HepG2 (cell line): ENCODE measurements at regions not wholly inside any gene's neighbourhood (a gene's known extent, or its start where the extent isn't known, plus 50 kb on each side); places are given as distances from the start of the nearest gene placed in this dataset.
A peak's percentile ranks its signal among the peaks of the same experiment; 100 is the strongest.

Source experiments
- ADNP ChIP-seq: sonication (generic); formaldehyde crosslinking; IDR thresholded peaks from 2 replicates; pipeline ENCODE4 v1.4.0; 2020; ENCODE audit warnings: missing genetic modification reagents
- BRD4 ChIP-seq: sonication (generic); formaldehyde crosslinking; IDR thresholded peaks from 2 replicates; pipeline ENCODE4 v1.4.0; 2020; ENCODE audit warnings: missing genetic modification reagents
- ISX ChIP-seq: sonication (generic); formaldehyde crosslinking; conservative IDR thresholded peaks from 2 replicates; pipeline ENCODE4 v1.5.0; 2020; ENCODE audit warnings: missing genetic modification reagents
- MYC ChIP-seq: sonication (generic); formaldehyde crosslinking; IDR thresholded peaks from 2 replicates; pipeline ENCODE4 v1.9.0; 2021; ENCODE audit warnings: missing genetic modification reagents, borderline replicate concordance
- NFYC ChIP-seq: IDR thresholded peaks from 2 replicates; pipeline ENCODE4 v1.6.1; 2016; ENCODE audit warnings: missing genetic modification reagents, missing compliant biosample characterization
- NR1H2 ChIP-seq: sonication (generic); formaldehyde crosslinking; IDR thresholded peaks from 2 replicates; pipeline ENCODE4 v1.8.1; 2022; ENCODE audit warnings: low read depth, missing genetic modification reagents, borderline replicate concordance
- PHF21A ChIP-seq: sonication (generic); formaldehyde crosslinking; IDR thresholded peaks from 2 replicates; pipeline ENCODE4 v1.5.0; 2020; ENCODE audit warnings: mild to moderate bottlenecking, missing genetic modification reagents
- ZFYVE20 ChIP-seq: sonication (generic); formaldehyde crosslinking; IDR thresholded peaks from 2 replicates; pipeline ENCODE4 v1.8.0; 2023; ENCODE audit warnings: low read depth, mild to moderate bottlenecking, moderate library complexity, missing genetic modification reagents, borderline replicate concordance
- ZNF503 ChIP-seq: sonication (generic); formaldehyde crosslinking; IDR thresholded peaks from 2 replicates; pipeline ENCODE4 v1.4.0; 2020; ENCODE audit warnings: missing genetic modification reagents
- ZNF556 ChIP-seq: sonication (generic); formaldehyde crosslinking; IDR thresholded peaks from 2 replicates; pipeline ENCODE4 v1.4.0; 2020; ENCODE audit warnings: mild to moderate bottlenecking, missing genetic modification reagents, borderline replicate concordance
- ZNF644 ChIP-seq: IDR thresholded peaks from 2 replicates; pipeline ENCODE4 v1.6.1; 2016; ENCODE audit warnings: low read depth
- ZNF678 ChIP-seq: sonication (generic); formaldehyde crosslinking; IDR thresholded peaks from 2 replicates; pipeline ENCODE4 v1.4.0; 2020; ENCODE audit warnings: mild to moderate bottlenecking, missing genetic modification reagents
- ZNF687 ChIP-seq: sonication (generic); formaldehyde crosslinking; IDR thresholded peaks from 2 replicates; pipeline ENCODE4 v1.5.1; 2020; ENCODE audit warnings: mild to moderate bottlenecking, missing genetic modification reagents, moderate library complexity
- TF ChIP-seq, protein P1 (sequence below): sonication (generic); formaldehyde crosslinking; IDR thresholded peaks from 2 replicates; pipeline ENCODE4 v1.4.0; 2020; ENCODE audit warnings: mild to moderate bottlenecking, missing genetic modification reagents, borderline replicate concordance
- TF ChIP-seq, protein P2 (sequence below): sonication (generic); formaldehyde crosslinking; IDR thresholded peaks from 2 replicates; pipeline ENCODE4 v1.4.0; 2020; ENCODE audit warnings: mild to moderate bottlenecking, missing genetic modification reagents, borderline replicate concordance

GRCh38 chr2:42927334-42928160 is 135.2 kb upstream of the HAAO start (continued):
- TF ChIP-seq ZNF556 (CRISPR knock-in tag) (0 out of 2 replicates have a peak, but pooled peaks have one; percentile 61), ZNF678 (CRISPR knock-in tag) (0 out of 2 replicates have a peak, but pooled peaks have one; percentile 39), ADNP (peak; percentile 40; the same call in 1 of the 2 replicates), NR1H2 (CRISPR knock-in tag) (0 out of 2 replicates have a peak, but pooled peaks have one; percentile 15), PHF21A (CRISPR knock-in tag) (peak; percentile 46; the same call in 1 of the 2 replicates), ZFYVE20 (0 out of 2 replicates have a peak, but pooled peaks have one; percentile 44), ISX (CRISPR knock-in tag) (no peak), NFYC (CRISPR knock-in tag) (no peak), ZNF644 (0 out of 2 replicates have a peak, but pooled peaks have one; percentile 17), BRD4 (CRISPR knock-in tag) (peak; percentile 90), ZNF503 (CRISPR knock-in tag) (no peak), ZNF687 (CRISPR knock-in tag) (peak; percentile 56), MYC (0 out of 2 replicates have a peak, but pooled peaks have one; percentile 41)
- TF ChIP-seq, protein P1, sequence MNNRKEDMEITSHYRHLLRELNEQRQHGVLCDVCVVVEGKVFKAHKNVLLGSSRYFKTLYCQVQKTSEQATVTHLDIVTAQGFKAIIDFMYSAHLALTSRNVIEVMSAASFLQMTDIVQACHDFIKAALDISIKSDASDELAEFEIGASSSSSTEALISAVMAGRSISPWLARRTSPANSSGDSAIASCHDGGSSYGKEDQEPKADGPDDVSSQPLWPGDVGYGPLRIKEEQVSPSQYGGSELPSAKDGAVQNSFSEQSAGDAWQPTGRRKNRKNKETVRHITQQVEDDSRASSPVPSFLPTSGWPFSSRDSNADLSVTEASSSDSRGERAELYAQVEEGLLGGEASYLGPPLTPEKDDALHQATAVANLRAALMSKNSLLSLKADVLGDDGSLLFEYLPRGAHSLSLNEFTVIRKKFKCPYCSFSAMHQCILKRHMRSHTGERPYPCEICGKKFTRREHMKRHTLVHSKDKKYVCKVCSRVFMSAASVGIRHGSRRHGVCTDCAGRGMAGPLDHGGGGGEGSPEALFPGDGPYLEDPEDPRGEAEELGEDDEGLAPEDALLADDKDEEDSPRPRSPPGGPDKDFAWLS (CRISPR knock-in tag) = peak; percentile 46; the same call in 1 of the 2 replicates
- TF ChIP-seq, protein P2, sequence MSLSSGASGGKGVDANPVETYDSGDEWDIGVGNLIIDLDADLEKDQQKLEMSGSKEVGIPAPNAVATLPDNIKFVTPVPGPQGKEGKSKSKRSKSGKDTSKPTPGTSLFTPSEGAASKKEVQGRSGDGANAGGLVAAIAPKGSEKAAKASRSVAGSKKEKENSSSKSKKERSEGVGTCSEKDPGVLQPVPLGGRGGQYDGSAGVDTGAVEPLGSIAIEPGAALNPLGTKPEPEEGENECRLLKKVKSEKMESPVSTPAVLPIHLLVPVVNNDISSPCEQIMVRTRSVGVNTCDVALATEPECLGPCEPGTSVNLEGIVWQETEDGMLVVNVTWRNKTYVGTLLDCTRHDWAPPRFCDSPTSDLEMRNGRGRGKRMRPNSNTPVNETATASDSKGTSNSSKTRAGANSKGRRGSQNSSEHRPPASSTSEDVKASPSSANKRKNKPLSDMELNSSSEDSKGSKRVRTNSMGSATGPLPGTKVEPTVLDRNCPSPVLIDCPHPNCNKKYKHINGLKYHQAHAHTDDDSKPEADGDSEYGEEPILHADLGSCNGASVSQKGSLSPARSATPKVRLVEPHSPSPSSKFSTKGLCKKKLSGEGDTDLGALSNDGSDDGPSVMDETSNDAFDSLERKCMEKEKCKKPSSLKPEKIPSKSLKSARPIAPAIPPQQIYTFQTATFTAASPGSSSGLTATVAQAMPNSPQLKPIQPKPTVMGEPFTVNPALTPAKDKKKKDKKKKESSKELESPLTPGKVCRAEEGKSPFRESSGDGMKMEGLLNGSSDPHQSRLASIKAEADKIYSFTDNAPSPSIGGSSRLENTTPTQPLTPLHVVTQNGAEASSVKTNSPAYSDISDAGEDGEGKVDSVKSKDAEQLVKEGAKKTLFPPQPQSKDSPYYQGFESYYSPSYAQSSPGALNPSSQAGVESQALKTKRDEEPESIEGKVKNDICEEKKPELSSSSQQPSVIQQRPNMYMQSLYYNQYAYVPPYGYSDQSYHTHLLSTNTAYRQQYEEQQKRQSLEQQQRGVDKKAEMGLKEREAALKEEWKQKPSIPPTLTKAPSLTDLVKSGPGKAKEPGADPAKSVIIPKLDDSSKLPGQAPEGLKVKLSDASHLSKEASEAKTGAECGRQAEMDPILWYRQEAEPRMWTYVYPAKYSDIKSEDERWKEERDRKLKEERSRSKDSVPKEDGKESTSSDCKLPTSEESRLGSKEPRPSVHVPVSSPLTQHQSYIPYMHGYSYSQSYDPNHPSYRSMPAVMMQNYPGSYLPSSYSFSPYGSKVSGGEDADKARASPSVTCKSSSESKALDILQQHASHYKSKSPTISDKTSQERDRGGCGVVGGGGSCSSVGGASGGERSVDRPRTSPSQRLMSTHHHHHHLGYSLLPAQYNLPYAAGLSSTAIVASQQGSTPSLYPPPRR (CRISPR knock-in tag) = peak; percentile 48; the same call in 1 of the 2 replicates
